ENCODE measurements at regions not wholly inside any gene's neighbourhood (a gene's known extent, or its start where the extent isn't known, plus 50 kb on each side); places are given as distances from the start of the nearest gene placed in this dataset.

- TF ChIP-seq CTCF (conservative IDR thresholded peaks at IDR 0.05; ENCODE audit: low read depth, low read length) (no peak), EZH2 (IDR thresholded peaks at IDR 0.05; ENCODE audit: low read length, unreplicated experiment) (no peak), EZH2phosphoT487 (IDR thresholded peaks at IDR 0.05; ENCODE audit: borderline replicate concordance, low read length) (no peak)
Measured at GRCh38 chr1:185495007-185495406, 178.0 kb upstream of the IVNS1ABP start.

Measured in PC-3 (cell line).